G401.6 (cell line): ENCODE measurements at regions not wholly inside any gene's neighbourhood (a gene's known extent, or its start where the extent isn't known, plus 50 kb on each side); places are given as distances from the start of the nearest gene placed in this dataset.
A peak's percentile ranks its signal among the peaks of the same experiment; 100 is the strongest.

Experiments used
- FAIRE-seq: peaks from 2 replicates; lab custom pipeline; 2012; peaks lifted over from hg19 to GRCh38; lab: Jason Lieb, UNC

DNA sequence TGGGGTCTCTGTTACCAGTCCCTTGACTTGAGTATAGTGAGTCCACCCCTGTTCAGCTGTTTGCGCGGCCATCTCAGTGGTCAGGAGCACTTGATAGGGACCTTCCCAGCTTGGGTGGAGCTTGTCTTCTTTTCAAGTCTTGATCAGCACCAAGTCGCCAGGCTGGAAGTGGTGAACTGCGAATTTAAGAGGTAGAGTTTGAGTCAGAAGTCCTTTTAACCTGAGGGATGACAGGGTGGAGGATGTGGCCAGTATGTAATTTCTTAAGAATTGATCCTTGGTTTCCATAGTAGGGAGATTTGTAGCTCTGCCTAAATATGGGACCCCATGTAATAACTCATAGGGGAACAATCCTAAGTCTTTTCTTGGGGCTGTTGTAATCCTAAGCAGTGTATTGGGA is 86.3 kb upstream of the XCR1 start:
- no peak for FAIRE-seq

DNA sequence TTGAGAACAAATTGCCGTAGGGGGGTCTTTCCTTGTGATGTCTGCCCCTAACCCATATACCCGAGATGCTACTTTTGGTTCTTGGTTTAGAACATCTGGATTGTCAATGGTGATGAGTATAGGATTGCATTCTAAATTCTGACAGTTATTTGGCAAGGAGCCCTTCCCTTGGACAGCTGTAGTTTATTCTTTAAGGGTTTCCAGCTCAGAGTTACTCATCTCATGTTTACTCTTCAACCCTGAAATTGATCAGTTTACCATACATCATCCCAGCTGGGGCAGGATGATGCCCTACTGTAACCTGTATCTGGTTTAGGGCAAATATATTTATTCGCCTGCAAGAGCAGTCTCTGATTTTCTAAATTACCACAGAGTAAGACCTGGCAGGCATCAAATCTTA is 85.7 kb upstream of the XCR1 start:
- FAIRE-seq = no peak

DNA sequence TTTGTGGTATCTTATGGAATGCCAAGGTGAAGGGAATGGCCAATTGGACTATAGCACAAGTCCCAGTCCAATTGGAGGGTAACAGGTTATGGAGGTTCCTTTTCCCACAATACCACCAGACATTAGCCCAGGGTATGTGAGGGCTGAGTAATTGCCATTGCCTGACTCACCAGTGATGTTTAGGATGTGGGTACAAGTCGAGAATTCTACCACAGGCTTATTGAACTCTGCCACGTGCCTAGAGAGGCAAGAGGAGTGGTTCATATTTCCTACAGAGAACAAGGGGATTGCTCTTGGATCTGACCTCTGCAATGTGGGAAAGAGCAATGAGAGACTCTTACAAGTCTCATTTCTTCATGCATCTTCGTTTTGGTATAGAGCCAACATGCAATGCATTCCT is 85.0 kb upstream of the XCR1 start:
- FAIRE-seq = no peak

DNA sequence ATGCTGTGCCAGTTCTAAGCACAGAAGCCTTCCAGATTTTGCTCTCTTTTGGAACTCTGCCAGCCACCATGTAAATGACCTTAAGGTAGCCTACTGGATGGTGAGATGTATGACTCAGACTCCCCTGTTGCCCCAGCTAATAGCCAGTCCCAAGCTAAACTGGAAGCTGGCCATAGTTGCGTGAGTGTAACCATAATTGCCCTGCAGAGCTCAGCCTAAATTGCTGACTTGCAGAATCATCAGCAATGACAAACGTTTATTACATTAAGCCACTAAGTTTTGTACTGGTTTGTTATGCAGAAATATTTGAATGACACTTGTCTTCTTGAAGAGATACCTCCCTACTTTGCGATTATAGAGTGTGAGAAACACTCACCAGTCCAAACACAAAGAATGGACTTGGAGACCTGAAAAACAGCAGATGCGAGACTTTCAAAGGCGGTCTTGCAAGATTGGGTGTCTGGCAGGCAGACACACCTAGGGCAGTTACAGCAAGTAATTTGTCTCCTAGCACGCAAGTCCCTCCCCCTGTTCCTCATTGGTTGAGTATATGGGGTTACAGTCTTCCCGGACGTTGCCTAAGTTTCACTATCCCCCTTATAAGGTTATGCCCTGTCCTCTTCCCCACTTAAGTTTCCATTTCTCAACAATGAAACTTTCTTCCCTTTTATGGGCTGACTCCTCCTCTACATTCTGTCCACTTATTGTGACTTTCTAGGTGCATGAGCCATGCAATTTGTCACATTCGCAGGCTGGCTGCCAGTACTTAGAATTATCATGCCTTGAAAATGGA is 83.6 kb upstream of the XCR1 start:
- FAIRE-seq = peak; percentile 90

DNA sequence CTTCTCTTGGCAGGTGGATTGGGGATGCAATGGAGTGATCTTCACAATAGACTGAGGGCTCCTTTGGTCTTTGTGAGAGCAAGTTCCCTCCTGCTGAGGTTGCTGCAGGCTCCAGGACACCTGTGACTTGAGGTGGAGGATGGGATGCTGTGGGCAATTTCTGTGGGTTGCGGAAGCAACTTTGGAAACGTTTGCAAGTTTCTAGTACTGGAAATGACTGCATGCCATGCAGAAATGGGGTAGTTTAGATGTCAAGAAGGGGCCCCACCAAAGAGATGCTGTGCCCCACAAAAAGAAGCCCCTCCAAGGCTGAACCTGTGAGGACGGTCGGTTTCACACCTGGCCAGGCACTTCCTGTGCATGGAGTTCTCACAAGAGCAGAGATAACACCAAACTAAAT is 80.4 kb upstream of the XCR1 start:
- FAIRE-seq = no peak

DNA sequence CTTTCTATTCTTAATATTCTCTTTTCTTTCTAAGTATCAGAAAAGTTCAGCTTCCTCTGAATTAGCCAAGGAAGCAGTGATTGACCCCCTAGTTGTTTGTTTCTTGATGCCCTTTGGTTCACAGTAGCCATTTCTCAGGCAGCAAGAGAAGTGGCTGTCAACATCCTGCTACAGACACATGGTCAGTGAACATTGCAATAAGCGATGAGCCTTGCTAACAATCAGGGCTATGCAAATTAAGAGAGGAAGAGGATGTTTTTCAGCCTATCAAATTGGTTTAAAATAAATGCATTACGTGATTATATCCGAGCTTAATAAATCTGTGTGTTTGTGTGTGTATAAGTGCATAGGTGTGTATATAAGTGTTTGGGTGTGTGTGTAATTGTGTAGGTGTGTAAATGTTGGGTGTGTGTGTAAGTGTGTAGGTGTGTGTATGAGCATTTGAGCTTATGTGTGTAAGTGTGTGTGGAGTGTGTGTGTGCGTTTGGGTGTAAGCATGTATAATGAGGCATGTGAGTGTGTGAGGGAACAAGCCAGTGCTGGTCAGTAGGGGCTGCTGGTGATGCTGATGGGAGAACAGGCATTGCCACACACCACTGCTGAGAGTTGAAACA is 78.1 kb upstream of the XCR1 start:
- no peak for FAIRE-seq

DNA sequence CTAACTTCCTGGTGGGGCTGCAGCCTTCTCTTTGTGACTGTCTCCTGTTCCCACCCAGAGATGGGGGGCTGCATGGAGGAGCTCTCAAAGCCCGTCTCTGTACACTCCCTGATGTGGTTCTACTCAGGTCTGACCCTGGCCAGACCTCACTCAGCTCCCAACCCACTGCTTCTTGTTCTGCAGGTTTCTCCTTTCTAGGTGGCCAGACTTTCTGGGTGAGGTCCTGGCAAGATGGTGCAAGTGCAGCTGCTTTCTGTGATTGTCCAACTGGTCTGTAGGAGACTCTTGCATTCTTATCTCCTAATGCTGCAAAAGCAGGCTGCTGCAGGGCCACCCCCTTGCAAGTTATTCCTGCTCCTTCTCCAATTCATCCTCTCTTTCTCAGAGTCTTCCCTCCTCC is 77.4 kb upstream of the XCR1 start:
- no peak for FAIRE-seq

DNA sequence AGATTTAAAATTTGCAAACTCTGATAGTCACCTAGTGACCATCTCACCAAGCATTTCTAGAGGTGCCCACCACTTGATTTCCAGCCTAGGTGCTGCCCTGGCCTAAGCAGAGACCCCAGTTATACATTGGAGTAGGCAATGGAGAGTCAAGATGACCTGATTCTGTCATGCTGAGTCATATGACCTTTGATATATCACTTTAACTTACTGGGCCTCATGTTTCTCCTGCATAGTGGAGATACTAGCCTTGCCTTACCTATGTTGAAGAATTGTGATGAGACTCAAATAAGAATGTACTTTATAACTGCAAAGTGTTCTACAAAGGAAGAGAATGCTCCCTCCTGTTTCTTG is 75.5 kb upstream of the XCR1 start:
- FAIRE-seq = no peak

DNA sequence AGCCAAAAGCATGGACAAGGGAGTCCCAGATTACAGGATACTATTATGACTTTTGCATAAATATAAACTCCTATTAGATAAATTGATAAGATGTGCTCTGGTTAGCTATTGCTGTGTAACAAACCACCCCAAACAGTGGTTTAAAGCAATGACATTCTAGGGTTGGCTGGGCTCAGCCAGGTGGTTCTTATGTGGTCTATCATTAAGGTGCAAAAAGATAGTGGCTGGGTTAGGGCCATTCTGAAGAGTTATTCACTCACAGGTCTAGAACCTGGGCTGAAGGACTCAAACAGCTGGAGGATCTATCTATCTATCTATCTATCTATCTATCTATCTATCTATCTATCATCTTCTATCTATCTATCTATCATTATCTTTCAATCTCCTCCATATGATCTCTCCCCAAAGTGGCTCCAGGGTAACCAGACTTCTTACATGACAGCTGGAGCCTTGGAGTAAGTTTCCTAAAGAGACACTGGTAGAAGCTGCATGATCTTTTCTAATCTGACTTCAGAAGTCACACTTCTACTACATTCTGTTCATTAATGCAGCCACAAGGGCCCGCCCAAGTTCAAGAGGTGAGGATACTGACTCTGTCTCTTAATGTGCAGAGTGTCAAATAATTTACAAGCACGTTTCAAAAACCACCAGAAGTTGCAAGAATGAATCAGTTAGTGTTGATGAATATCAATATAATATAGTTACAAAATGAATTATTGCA is 74.9 kb upstream of the XCR1 start:
- no peak for FAIRE-seq

DNA sequence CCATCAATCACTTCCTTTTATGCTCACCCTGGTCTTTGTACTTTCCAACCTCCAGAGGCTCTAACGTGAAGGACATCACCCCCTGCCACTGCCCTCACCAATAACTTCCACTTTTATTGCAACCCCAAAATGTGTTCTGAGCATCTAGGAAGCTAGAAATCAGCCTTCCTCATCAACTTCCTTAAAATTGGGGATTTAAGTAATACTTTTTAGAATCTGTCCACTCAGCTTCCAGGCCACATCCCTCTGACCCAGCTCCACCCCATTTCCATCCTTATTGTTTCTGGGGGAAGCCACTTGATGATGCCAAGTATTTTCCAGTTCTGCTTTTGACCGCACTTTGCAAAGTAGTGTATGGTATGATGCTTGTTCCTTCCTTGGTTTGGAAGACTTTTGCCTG is 73.5 kb upstream of the XCR1 start:
- FAIRE-seq = no peak

DNA sequence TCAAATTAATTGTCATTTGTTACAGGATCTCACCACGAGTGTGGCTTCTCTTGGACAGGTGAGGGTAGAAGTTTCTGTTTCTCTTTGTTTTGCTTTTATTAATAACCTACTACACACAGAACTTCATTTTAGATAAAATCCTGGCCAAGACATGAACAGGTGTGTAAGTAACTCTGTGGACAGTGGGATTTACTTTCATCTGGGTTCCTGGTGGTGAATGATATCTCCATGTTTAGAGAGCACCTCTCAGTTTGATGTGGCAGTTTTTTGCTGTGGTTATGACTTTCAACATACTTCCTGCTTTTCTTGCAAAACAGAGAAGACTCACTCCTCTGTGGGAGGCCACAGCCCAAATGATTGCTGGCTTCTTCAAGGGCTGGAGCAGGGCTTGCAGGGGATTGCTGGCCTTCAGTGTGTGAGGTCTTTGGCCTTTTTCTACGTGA is 71.1 kb upstream of the XCR1 start:
- no peak for FAIRE-seq

DNA sequence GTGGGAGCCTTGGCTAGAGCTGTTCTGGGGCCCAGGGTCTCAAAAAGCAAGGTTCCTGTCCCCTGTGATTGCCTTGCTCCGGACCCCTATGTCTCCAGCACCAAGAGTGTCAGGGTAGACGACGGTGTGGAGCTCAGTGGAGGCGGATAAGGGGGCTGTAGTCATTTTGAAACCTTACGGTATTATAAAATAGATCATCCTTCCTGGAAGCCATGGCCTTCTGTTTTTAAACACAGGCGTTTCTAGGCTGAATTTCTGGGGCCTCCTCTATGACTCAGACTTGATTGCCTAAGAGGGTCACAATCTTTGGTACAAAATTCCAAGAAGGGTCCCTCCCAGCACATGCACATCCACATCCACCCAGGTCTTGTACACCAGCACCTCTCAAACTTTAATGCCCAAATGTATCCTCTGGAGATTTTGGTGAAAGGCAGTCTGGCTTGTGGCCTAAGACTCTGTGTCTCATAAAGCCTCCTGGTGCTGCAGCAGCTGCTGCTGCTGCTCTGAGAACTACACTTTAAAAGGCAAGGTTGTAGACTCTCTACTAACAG is 70.5 kb upstream of the XCR1 start:
- FAIRE-seq = no peak

DNA sequence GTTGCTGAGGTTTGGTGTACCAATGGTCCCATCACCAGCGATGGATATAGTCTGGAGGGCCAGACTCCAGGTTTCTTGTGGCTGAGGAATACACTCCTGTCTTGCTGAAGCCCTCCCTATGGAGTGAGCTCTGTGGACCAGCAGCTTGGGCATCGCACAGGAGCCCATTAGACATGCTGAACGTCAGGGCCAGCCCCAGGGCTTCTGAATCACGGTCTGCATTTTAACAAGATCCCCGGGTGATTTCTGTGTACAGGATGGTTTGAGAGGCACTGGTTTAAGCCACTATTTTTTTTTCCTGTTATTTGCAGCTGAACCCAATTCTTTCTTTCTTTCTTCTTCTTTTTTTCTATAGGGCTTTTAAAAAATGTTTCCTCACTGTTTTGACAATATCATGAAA is 69.5 kb upstream of the XCR1 start:
- FAIRE-seq = no peak

DNA sequence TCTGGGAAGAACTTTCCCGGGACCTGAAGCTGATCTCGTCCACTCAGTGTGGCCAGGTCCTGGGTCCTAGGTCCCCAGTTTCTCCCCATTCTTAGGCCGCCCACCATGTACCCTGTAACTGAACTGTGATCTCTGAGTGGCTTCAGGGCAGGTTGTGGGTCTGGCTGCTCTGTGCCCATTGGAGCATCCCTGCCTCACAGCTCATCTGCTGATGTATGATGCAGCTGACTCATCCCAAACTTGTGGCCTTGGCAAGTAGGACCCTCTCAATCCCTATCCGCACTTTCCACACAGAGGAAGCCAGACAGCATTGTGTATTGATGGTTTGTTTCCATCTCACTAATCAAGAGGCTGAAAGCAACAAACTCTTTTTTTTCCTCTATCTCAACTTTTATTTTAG is 69.1 kb upstream of the XCR1 start:
- FAIRE-seq = no peak

DNA sequence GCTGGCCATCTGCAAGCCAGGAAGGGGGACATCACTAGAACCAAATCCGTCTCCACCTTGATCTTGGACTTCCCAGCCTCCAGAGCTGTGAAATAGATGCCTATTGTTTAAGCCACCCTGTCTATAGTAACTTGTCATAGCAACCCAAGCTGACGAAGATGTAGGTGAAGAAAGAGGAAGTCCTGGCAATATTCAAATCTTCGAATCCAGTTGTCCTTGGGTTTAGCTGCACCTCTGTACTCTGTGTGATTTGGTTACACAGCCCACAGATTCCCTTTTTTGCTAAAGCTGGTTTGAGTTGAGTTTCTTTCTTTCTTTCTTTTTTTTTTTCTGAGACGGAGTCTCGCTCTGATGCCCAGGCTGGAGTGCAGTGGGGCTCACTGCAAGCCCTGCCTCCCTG is 68.0 kb upstream of the XCR1 start:
- FAIRE-seq = no peak

DNA sequence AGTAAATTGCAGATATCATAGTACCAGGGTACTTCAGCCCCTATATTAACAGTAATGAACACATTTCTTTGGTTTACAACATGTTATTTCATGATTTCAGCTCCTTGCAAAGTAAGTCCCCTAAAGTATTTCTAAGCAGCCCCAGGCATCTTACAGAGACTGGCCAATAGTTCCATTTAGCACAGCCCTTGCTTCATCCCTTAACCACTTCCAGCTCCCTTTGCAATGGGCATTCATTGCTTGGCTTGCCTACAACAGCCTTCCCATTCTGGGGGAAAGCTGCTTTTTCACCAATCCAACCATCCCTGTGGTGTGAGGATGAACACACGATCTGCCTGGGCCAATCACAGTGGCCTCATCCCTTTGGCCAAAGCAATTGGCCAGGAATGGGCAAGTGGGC is 67.2 kb upstream of the XCR1 start:
- no peak for FAIRE-seq

DNA sequence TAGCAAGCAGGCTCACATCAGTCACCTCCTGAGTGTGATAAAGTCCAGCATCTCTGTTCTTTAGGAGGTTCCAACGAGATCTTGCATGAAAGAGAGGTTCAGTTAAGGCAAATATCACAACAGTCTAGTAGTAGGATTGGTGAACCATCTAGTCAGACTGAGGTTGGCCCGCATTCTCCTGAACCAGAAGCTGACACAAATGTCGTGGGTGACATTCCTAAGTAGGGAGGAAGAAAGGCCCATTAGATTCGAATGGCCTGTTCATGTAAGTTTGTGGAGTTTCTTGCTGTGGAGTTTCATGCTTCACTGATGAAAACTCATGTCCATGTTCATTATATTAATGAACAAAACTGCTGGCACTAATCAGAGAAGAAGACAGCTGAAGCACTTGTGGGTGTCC is 66.7 kb upstream of the XCR1 start:
- no peak for FAIRE-seq

DNA sequence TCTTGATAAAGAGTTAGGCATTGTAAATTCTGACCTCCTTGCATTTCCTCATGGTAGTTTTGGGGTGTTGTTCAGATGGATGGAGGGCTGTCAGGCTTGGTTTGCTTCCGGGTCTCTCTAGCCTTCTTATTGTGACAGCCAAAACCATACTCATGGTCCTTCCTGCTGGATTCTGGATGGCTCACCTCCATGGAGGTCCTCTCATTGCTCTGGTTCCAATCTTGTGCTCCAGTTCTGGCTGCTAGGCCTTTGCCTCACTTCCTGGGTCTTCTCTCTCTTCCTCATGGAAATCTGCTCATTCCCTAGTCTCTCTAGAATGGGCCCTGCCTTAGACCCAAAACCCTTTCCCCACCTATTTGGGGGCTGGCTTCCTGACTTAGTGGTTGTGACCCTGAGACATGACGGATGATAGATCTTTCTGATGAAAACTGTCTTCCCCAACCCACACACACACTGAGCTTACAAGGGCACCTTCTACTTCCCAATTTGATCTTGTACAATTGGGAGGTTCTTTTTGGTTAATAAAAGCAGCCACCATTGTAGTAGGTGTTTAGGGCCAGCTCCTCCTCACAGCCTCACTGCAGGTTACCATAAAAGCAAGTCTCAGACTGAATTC is 66.2 kb upstream of the XCR1 start:
- no peak for FAIRE-seq

DNA sequence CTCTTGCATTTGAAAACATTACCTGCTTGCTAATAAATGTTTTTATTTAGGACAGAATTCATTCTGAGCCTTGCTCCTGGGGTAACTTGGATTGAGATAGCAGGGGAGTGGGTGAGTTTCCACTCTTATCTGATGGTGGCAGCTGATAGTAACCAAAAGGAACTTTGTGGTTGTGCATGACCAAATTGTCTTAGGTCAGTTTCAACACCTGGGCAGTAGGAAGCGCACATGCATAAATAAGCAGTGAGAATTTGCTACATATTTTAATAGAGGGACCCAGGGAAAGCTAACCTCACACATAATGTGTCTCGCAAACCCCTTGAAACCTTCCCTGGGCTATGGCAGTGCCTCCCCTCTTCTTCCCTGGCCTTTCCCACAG is 65.4 kb upstream of the XCR1 start:
- FAIRE-seq = no peak

DNA sequence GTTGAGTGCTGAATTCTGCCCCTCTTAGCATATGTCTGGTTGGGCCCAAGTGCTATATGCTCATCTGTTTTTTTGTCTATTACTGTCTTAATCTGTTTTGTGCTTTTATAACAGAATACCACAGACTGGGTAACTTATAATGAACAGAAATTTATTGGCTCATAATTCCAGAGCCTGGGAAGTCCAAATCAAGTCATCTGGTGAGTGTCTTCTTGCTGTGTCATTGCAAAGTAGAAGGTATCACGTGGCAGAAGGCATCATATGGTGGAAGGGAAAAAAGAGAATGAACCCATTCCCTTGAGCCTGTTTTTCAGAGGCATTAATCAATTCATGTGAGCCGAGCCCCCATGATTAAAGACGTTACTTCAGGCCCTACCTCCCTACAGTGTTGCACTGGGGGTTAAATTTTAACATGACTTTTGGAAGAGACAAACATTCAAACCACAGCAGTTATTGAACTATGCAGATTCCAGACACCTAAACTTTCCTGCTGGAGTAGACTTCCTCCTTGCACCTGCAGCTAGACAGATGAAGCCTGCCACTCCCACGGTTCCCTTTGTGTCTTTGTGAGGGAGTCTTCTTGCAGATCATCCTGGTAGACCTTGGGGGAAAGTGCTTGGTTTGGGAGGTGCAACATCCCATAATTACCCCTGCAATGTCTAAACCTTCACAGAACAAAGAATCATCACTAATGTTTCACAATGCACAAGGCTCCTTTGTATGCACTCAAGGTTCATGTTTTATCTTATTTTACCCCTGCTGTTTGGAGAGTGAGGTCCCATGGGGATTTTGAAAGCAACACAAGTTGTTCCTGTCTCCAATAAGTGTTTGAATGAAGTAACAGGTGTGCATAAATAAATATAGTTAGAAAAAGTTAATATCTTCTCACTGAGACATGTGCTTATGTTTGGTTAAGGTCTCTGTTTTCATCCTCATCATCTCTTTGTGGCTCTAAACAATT is 64.7 kb upstream of the XCR1 start:
- no peak for FAIRE-seq

DNA sequence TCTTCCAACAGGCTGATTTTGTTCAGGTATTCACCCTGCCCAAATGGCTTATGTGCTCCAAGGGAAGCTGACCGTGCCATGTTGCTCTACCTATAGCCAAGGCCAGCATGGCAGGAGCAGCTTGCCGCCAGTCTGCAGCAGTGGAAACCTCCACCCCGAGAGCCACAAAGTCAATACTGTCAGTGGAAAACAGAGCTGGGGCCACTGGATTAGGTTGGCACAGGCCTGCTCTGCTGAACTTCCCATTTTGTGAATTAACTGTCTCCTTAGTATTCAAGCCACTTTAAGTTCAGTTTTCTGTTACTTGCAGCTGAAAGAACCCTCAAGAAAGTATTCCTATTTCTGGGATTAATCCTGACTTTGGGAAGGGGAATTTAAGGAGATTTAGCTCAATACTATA is 63.8 kb upstream of the XCR1 start:
- no peak for FAIRE-seq

DNA sequence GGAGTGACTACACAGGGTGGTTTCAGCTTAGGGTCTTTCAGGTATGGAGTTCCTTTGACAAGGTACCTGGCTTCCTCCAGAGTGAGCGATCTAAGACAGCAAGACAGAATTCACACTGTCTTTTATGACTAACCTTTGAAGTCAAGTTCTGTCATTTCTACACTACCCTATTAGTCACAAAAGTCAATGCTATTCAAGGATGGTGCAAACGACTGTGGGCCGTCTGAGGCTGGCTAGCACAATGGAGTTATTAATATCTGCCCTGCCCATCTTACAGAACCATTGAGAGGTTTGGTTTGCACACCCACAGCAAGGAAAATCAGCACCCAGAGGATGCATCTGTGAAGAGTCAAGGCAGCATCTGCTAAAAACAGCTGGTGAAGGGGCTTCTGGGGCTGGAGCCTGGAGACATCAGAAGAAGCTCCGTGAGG is 62.9 kb upstream of the XCR1 start:
- no peak for FAIRE-seq
